GM18511 (cell line): ENCODE measurements at regions not wholly inside any gene's neighbourhood (a gene's known extent, or its start where the extent isn't known, plus 50 kb on each side); places are given as distances from the start of the nearest gene placed in this dataset.

Source experiments
- ATAC-seq: cut with Tn5 transposase; IDR thresholded peaks from one replicate; pipeline ENCODE4 v1.9.1; 2021; ENCODE audit warnings: mild to moderate bottlenecking, moderate library complexity; ENCODE audit not compliant: unreplicated experiment

GRCh38 chr3:35500641-35501350 is 138.5 kb upstream of the ARPP21 start:
- ATAC-seq = peak; percentile 68

- ATAC-seq = no peak
Measured at GRCh38 chr3:35502699-35503098, 136.6 kb upstream of the ARPP21 start.

- ATAC-seq = no peak
Measured at GRCh38 chr3:35505181-35505580, 134.1 kb upstream of the ARPP21 start.

GRCh38 chr3:35505772-35506171 is 133.6 kb upstream of the ARPP21 start:
- ATAC-seq = no peak

GRCh38 chr3:35519936-35520335 is 119.4 kb upstream of the ARPP21 start:
- no peak for ATAC-seq

- no peak for ATAC-seq
Measured at GRCh38 chr3:35521196-35521595, 118.1 kb upstream of the ARPP21 start.

- ATAC-seq = no peak
Measured at GRCh38 chr3:35522450-35522849, 116.9 kb upstream of the ARPP21 start.

- ATAC-seq = no peak
Measured at GRCh38 chr3:35523074-35523473, 116.3 kb upstream of the ARPP21 start.

- ATAC-seq = no peak
Measured at GRCh38 chr3:35523838-35524237, 115.5 kb upstream of the ARPP21 start.

GRCh38 chr3:35524856-35525255 is 114.5 kb upstream of the ARPP21 start:
- no peak for ATAC-seq

- ATAC-seq = no peak
Measured at GRCh38 chr3:35528728-35529127, 110.6 kb upstream of the ARPP21 start.

GRCh38 chr3:35529337-35529736 is 110.0 kb upstream of the ARPP21 start:
- no peak for ATAC-seq

GRCh38 chr3:35537265-35537664 is 102.1 kb upstream of the ARPP21 start:
- no peak for ATAC-seq

- ATAC-seq = no peak
Measured at GRCh38 chr3:35544976-35545375, 94.3 kb upstream of the ARPP21 start.

- no peak for ATAC-seq
Measured at GRCh38 chr3:35549690-35550089, 89.6 kb upstream of the ARPP21 start.

GRCh38 chr3:35562141-35562540 is 77.2 kb upstream of the ARPP21 start:
- ATAC-seq = no peak

GRCh38 chr3:35565048-35565447 is 74.3 kb upstream of the ARPP21 start:
- no peak for ATAC-seq
